ENCODE measurements at regions not wholly inside any gene's neighbourhood (a gene's known extent, or its start where the extent isn't known, plus 50 kb on each side); places are given as distances from the start of the nearest gene placed in this dataset.
A peak's percentile ranks its signal among the peaks of the same experiment; 100 is the strongest.

DNA sequence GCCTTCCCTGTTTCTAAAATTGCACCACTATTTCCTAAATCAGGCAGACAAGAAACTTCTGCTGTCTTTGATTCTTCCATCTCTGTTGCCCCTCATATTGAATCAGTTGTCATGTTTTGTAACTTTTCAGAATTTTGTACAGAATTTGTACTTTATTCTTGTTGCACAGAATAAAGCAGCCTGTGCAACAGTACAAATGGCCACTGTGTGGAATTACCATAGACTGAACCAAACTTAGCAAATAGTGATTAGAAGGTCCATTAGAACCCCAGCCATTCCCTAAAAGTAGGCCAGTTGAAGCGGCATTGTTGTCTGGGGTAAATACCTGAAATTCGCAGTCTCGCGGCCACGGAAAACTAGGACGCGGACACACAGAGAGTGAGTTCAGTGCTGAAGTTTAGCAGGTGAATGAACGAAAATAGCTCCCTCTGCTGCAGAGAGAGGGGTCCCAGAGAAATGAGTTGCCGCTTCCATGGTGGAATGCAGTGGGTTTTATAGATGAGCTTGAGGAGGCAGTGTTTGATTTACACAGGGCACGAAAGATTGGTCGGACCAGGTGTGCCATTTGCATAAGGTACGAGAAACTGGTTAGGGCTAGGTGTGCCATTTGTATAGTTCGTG, 71.8 kb downstream of the C4orf33 start:
- no peaks in the 10 kb centered on the region for H3K36me3 ChIP-seq (ENCODE audit: insufficient read depth, low read length)
- no peaks in the 10 kb centered on the region for H3K4me1 ChIP-seq (ENCODE audit: control insufficient read depth, insufficient read depth, low read length)
- H3K4me2 ChIP-seq (ENCODE audit: low read length), result no peak overlapping the region
- H3K4me3 ChIP-seq (ENCODE audit: low read length), result no peak overlapping the region
- H3K9ac ChIP-seq (ENCODE audit: low read depth, low read length), result no peak overlapping the region
- H3K27me3 ChIP-seq (ENCODE audit: control insufficient read depth, insufficient read depth, low read length), result peaks cover 10% of the 10 kb centered on the region
- H3K9me3 ChIP-seq (replicated peaks; ENCODE audit: low read length), result no peaks in the 10 kb centered on the region

DNA sequence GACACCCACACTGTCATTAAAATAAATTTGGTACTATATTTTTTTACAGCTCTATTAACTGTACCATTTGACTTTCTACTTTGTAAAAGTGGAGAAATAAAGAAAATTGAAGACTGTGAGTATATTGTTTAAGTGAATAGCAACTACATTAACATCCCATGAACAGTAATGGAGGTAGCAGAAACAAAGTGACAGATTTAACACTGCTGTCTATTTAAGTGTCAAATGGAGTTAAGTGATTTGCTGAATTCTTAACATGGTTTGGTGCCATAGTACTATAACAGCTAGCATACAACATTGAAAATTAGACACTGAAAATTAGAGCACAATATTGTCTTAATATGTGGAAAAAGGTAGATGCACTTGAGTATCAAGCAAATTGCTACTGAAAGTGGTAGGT, 76.2 kb downstream of the C4orf33 start:
- peaks cover 8% of the 10 kb centered on the region for H3K27me3 ChIP-seq (ENCODE audit: control insufficient read depth, insufficient read depth, low read length)
- H3K36me3 ChIP-seq (ENCODE audit: insufficient read depth, low read length), result no peaks in the 10 kb centered on the region
- no peak overlapping the region for H3K4me2 ChIP-seq (ENCODE audit: low read length)
- no peaks in the 10 kb centered on the region for H3K9me3 ChIP-seq (replicated peaks; ENCODE audit: low read length)
- H3K4me3 ChIP-seq (ENCODE audit: low read length), result no peak overlapping the region
- H3K4me1 ChIP-seq (ENCODE audit: control insufficient read depth, insufficient read depth, low read length), result no peaks in the 10 kb centered on the region
- no peak overlapping the region for H3K9ac ChIP-seq (ENCODE audit: low read depth, low read length)

- Histone ChIP-seq H3K27me3 (ENCODE audit: control insufficient read depth, insufficient read depth, low read length) (no peaks in the 10 kb centered on the region), H3K4me2 (ENCODE audit: low read length) (no peak overlapping the region), H3K9me3 (replicated peaks; ENCODE audit: low read length) (no peaks in the 10 kb centered on the region), H3K4me1 (ENCODE audit: control insufficient read depth, insufficient read depth, low read length) (no peaks in the 10 kb centered on the region), H3K36me3 (ENCODE audit: insufficient read depth, low read length) (no peaks in the 10 kb centered on the region), H3K4me3 (ENCODE audit: low read length) (no peak overlapping the region), H3K9ac (ENCODE audit: low read depth, low read length) (no peak overlapping the region)
These were observed 80.9 kb downstream of the C4orf33 start for GRCh38 chr4:129176864-129177263.

DNA sequence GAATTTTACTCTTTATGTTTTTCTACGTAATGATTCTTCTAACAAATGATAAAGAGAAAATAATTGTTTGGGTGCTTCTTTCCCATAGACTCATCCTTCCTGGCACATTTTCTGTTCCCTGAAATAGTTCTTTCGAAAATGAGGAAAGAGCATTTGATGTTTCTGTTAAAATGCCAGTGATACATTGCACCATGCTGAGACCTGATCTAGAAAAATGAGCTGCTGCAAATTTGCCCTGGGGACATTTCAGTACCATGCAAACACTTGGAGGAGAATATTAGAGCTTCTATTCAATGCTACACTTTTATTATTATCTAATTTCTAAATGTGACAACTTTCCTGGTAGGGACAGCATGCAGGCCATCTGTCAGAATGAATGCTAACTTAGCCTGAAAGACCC, 83.3 kb downstream of the C4orf33 start:
- H3K27me3 ChIP-seq (ENCODE audit: control insufficient read depth, insufficient read depth, low read length), result no peaks in the 10 kb centered on the region
- H3K9ac ChIP-seq (ENCODE audit: low read depth, low read length), result no peak overlapping the region
- no peak overlapping the region for H3K4me3 ChIP-seq (ENCODE audit: low read length)
- H3K4me2 ChIP-seq (ENCODE audit: low read length), result no peak overlapping the region
- no peaks in the 10 kb centered on the region for H3K9me3 ChIP-seq (replicated peaks; ENCODE audit: low read length)
- H3K36me3 ChIP-seq (ENCODE audit: insufficient read depth, low read length), result no peaks in the 10 kb centered on the region
- no peaks in the 10 kb centered on the region for H3K4me1 ChIP-seq (ENCODE audit: control insufficient read depth, insufficient read depth, low read length)

DNA sequence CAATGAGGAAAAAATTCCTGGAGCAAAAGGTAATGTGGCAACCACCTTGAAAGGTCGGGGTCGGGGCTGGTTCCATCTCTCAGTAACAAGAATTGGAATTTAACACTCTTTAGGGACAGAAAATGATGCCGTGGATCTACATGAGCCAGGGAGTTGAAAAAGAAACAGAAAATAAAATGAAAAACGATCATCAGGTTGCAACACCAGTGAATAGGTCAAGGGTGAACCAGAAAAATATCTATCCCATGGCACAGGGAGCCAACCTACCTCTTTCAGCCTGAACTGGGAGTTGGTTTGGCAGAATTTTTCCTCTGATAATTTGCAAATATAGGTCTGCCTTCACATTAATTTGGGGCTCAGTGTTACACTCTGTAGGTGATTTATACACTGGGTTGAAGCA, 93.7 kb downstream of the C4orf33 start:
- no peaks in the 10 kb centered on the region for H3K36me3 ChIP-seq (ENCODE audit: insufficient read depth, low read length)
- H3K4me1 ChIP-seq (ENCODE audit: control insufficient read depth, insufficient read depth, low read length), result no peaks in the 10 kb centered on the region
- H3K9ac ChIP-seq (ENCODE audit: low read depth, low read length), result no peak overlapping the region
- H3K4me2 ChIP-seq (ENCODE audit: low read length), result no peak overlapping the region
- H3K9me3 ChIP-seq (replicated peaks; ENCODE audit: low read length), result no peaks in the 10 kb centered on the region
- no peaks in the 10 kb centered on the region for H3K27me3 ChIP-seq (ENCODE audit: control insufficient read depth, insufficient read depth, low read length)
- H3K4me3 ChIP-seq (ENCODE audit: low read length), result no peak overlapping the region

GRCh38 chr4:129193357-129194100, 97.6 kb downstream of the C4orf33 start:
- Histone ChIP-seq H3K9me3 (replicated peaks; ENCODE audit: low read length) (no peaks in the 10 kb centered on the region), H3K4me2 (ENCODE audit: low read length) (no peak overlapping the region), H3K27me3 (ENCODE audit: control insufficient read depth, insufficient read depth, low read length) (peaks cover 2% of the 10 kb centered on the region), H3K36me3 (ENCODE audit: insufficient read depth, low read length) (no peaks in the 10 kb centered on the region), H3K4me3 (ENCODE audit: low read length) (no peak overlapping the region), H3K4me1 (ENCODE audit: control insufficient read depth, insufficient read depth, low read length) (no peaks in the 10 kb centered on the region), H3K9ac (ENCODE audit: low read depth, low read length) (no peak overlapping the region)

- Histone ChIP-seq H3K9me3 (replicated peaks; ENCODE audit: low read length) (no peaks in the 10 kb centered on the region), H3K4me2 (ENCODE audit: low read length) (no peak overlapping the region), H3K27me3 (ENCODE audit: control insufficient read depth, insufficient read depth, low read length) (peaks cover 14% of the 10 kb centered on the region), H3K9ac (ENCODE audit: low read depth, low read length) (no peak overlapping the region), H3K36me3 (ENCODE audit: insufficient read depth, low read length) (no peaks in the 10 kb centered on the region), H3K4me1 (ENCODE audit: control insufficient read depth, insufficient read depth, low read length) (no peaks in the 10 kb centered on the region), H3K4me3 (ENCODE audit: low read length) (no peak overlapping the region)
These were observed 112.5 kb downstream of the C4orf33 start for GRCh38 chr4:129208481-129208880.

DNA sequence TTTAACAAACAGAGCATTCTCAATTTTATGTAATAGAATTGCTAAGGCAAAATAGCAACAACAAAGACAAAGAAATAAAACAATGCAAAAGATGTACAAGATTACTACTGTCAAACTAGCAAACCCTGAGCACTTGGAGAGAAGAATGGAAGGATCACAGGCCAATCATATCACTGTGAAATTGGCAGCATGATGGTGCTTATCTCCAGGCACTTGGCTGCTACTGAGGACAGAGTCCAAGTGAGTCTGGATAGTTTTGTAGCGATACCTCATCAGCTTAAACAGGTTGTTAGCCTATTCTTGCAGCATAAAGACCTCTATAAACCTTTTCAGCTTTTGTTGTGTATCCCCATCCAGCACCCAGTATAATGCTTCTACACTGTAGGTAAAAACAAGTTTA, 117.7 kb downstream of the C4orf33 start:
- Histone ChIP-seq H3K36me3 (ENCODE audit: insufficient read depth, low read length) (no peaks in the 10 kb centered on the region), H3K9ac (ENCODE audit: low read depth, low read length) (no peak overlapping the region), H3K4me3 (ENCODE audit: low read length) (no peak overlapping the region), H3K4me2 (ENCODE audit: low read length) (no peak overlapping the region), H3K27me3 (ENCODE audit: control insufficient read depth, insufficient read depth, low read length) (peaks cover 2% of the 10 kb centered on the region), H3K4me1 (ENCODE audit: control insufficient read depth, insufficient read depth, low read length) (peaks cover 4% of the 10 kb centered on the region), H3K9me3 (replicated peaks; ENCODE audit: low read length) (no peaks in the 10 kb centered on the region)

- no peaks in the 10 kb centered on the region for H3K9me3 ChIP-seq (replicated peaks; ENCODE audit: low read length)
- H3K4me1 ChIP-seq (ENCODE audit: control insufficient read depth, insufficient read depth, low read length), result peaks cover 15% of the 10 kb centered on the region
- no peaks in the 10 kb centered on the region for H3K36me3 ChIP-seq (ENCODE audit: insufficient read depth, low read length)
- peak overlapping the region; percentile 13 for H3K4me3 ChIP-seq (ENCODE audit: low read length)
- no peaks in the 10 kb centered on the region for H3K27me3 ChIP-seq (ENCODE audit: control insufficient read depth, insufficient read depth, low read length)
- no peak overlapping the region for H3K9ac ChIP-seq (ENCODE audit: low read depth, low read length)
- peak overlapping the region; percentile 44 for H3K4me2 ChIP-seq (ENCODE audit: low read length)
These were observed 122.4 kb downstream of the C4orf33 start for GRCh38 chr4:129218360-129218759.

GRCh38 chr4:129218897-129219296, 122.9 kb downstream of the C4orf33 start:
- Histone ChIP-seq H3K4me2 (ENCODE audit: low read length) (peak overlapping the region; percentile 44), H3K9ac (ENCODE audit: low read depth, low read length) (no peak overlapping the region), H3K4me1 (ENCODE audit: control insufficient read depth, insufficient read depth, low read length) (peaks cover 17% of the 10 kb centered on the region), H3K27me3 (ENCODE audit: control insufficient read depth, insufficient read depth, low read length) (no peaks in the 10 kb centered on the region), H3K9me3 (replicated peaks; ENCODE audit: low read length) (no peaks in the 10 kb centered on the region), H3K4me3 (ENCODE audit: low read length) (peak overlapping the region; percentile 13), H3K36me3 (ENCODE audit: insufficient read depth, low read length) (no peaks in the 10 kb centered on the region)

GRCh38 chr4:129220254-129220653, 124.3 kb downstream of the C4orf33 start:
- Histone ChIP-seq H3K4me2 (ENCODE audit: low read length) (no peak overlapping the region), H3K9ac (ENCODE audit: low read depth, low read length) (no peak overlapping the region), H3K27me3 (ENCODE audit: control insufficient read depth, insufficient read depth, low read length) (no peaks in the 10 kb centered on the region), H3K4me1 (ENCODE audit: control insufficient read depth, insufficient read depth, low read length) (peaks cover 19% of the 10 kb centered on the region), H3K36me3 (ENCODE audit: insufficient read depth, low read length) (no peaks in the 10 kb centered on the region), H3K4me3 (ENCODE audit: low read length) (no peak overlapping the region), H3K9me3 (replicated peaks; ENCODE audit: low read length) (no peaks in the 10 kb centered on the region)

GRCh38 chr4:129223945-129224344, 128.0 kb downstream of the C4orf33 start:
- no peak overlapping the region for H3K4me3 ChIP-seq (ENCODE audit: low read length)
- no peaks in the 10 kb centered on the region for H3K9me3 ChIP-seq (replicated peaks; ENCODE audit: low read length)
- no peak overlapping the region for H3K9ac ChIP-seq (ENCODE audit: low read depth, low read length)
- H3K36me3 ChIP-seq (ENCODE audit: insufficient read depth, low read length), result no peaks in the 10 kb centered on the region
- H3K4me1 ChIP-seq (ENCODE audit: control insufficient read depth, insufficient read depth, low read length), result peaks cover 12% of the 10 kb centered on the region
- no peak overlapping the region for H3K4me2 ChIP-seq (ENCODE audit: low read length)
- no peaks in the 10 kb centered on the region for H3K27me3 ChIP-seq (ENCODE audit: control insufficient read depth, insufficient read depth, low read length)
